ENCODE measurements at regions not wholly inside any gene's neighbourhood (a gene's known extent, or its start where the extent isn't known, plus 50 kb on each side); places are given as distances from the start of the nearest gene placed in this dataset.

- Histone ChIP-seq H4K20me1 (ENCODE audit: control insufficient read depth, insufficient read depth) (no peaks in the 10 kb centered on the region), H3K4me1 (ENCODE audit: control insufficient read depth, insufficient read depth, low read length) (no peaks in the 10 kb centered on the region), H3K4me3 (no peak overlapping the region), H3K79me2 (ENCODE audit: control insufficient read depth, insufficient read depth, low read length) (no peaks in the 10 kb centered on the region), H3K4me2 (ENCODE audit: control insufficient read depth, insufficient read depth) (no peak overlapping the region), H3K27me3 (replicated peaks in 1 of 2; ENCODE audit: control insufficient read depth in 2 of 2, insufficient read depth in 2 of 2, low read length in 1 of 2) (no peaks in the 10 kb centered on the region), H3K9ac (ENCODE audit: control insufficient read depth, insufficient read depth, low read length) (no peak overlapping the region), H3K36me3 (ENCODE audit: control insufficient read depth in 2 of 2, insufficient read depth in 2 of 2, low read length in 1 of 2) (no peaks in the 10 kb centered on the region), H2AFZ (ENCODE audit: control insufficient read depth, low read depth, low read length) (no peak overlapping the region), H3K27ac (ENCODE audit: control insufficient read depth, insufficient read depth) (no peak overlapping the region), H3K9me3 (replicated peaks; ENCODE audit: control insufficient read depth, insufficient read depth, low read length) (no peaks in the 10 kb centered on the region)
- no peak for FAIRE-seq
- RAD21 ChIA-PET (ENCODE audit: unreplicated experiment): no interaction called here
- ATAC-seq: no peak
- SMC1A ChIA-PET (ENCODE audit: uncharacterized antibody, unreplicated experiment): no interaction called here
- CTCF ChIA-PET: no interaction called here
- intact Hi-C loops (cut with micrococcal nuclease; ENCODE audit: unreplicated experiment) (no loop called here), in situ Hi-C loops (cut with MboI) (no loop called here)
- 40% methylated on average over 5 of the region's 5 CpGs for WGBS (ENCODE audit: insufficient coverage, insufficient replicate concordance, low lambda C conversion rate, missing lambda C conversion rate)
- BruUV-seq (replicated peaks): no TSS peak
- no peak for TF ChIP-seq STAT1 (conservative IDR thresholded peaks at IDR 0.05)
- TF ChIP-seq NR2F1 (conservative IDR thresholded peaks at IDR 0.05): no peak
- TF ChIP-seq WRNIP1 (IDR thresholded peaks at IDR 0.05; ENCODE audit: borderline replicate concordance, low read depth, low read length): no peak
- TF ChIP-seq ESRRA (IDR thresholded peaks at IDR 0.05; ENCODE audit: low read length): no peak
- TF ChIP-seq RAD51 (IDR thresholded peaks at IDR 0.05): no peak
- no peak for TF ChIP-seq CHD2 (IDR thresholded peaks at IDR 0.05; ENCODE audit: borderline replicate concordance, low read depth, low read length)
- no peak for TF ChIP-seq SRF (IDR thresholded peaks at IDR 0.05; ENCODE audit: low read depth in 2 of 2, low read length in 2 of 2)
- TF ChIP-seq KDM1A (IDR thresholded peaks at IDR 0.05; ENCODE audit: borderline replicate concordance): no peak
- no peak for TF ChIP-seq NFXL1 (IDR thresholded peaks at IDR 0.05; ENCODE audit: borderline replicate concordance)
- TF ChIP-seq E2F4 (IDR thresholded peaks at IDR 0.05; ENCODE audit: low read depth, low read length): no peak
- no peak for DNase-seq (ENCODE audit: low read depth, low spot score)
- POLR2A ChIA-PET: no interaction called here
Observed at GRCh38 chr10:36592964-36593363, 532.4 kb upstream of the ANKRD30A start.
